ENCODE measurements at regions not wholly inside any gene's neighbourhood (a gene's known extent, or its start where the extent isn't known, plus 50 kb on each side); places are given as distances from the start of the nearest gene placed in this dataset.

DNA sequence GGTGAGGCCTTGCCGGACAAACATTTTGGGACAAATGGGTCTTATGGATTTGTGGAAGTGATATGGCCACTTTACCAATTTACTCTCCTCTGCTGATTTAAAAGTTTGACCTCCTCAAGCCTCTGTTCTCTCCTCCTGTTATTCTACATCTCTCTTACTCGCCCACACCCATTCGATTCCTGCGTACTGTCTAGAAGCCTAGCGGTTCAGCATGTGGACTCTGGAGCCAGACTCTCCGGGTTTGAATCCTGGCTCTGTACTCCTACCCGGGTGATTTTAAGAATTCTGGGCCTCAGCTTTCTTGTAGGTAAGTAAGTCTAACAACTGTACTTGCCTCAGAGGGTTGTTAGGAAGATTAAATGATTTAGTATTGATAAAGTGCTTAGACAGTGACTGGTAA, 168.6 kb upstream of the IFNG-AS1 start:
- FAIRE-seq (no peak), DNase-seq (ENCODE audit: insufficient read length, low spot score) (no peak)
- no peak for TF ChIP-seq POLR2AphosphoS5 (IDR thresholded peaks at IDR 0.05; ENCODE audit: low read depth, low read length)
- no peak for TF ChIP-seq POLR2A (IDR thresholded peaks at IDR 0.05; ENCODE audit: low read depth, low read length)
- no peak for TF ChIP-seq TAF1 (IDR thresholded peaks at IDR 0.05; ENCODE audit: low read depth, low read length)
- TF ChIP-seq PAX5 (IDR thresholded peaks at IDR 0.05; ENCODE audit: insufficient read depth, low read length, severe bottlenecking): no peak
- no peak for TF ChIP-seq SPI1 (IDR thresholded peaks at IDR 0.05; ENCODE audit: low read depth, low read length)
- TF ChIP-seq POU2F2 (IDR thresholded peaks at IDR 0.05; ENCODE audit: low read depth, low read length): no peak

DNA sequence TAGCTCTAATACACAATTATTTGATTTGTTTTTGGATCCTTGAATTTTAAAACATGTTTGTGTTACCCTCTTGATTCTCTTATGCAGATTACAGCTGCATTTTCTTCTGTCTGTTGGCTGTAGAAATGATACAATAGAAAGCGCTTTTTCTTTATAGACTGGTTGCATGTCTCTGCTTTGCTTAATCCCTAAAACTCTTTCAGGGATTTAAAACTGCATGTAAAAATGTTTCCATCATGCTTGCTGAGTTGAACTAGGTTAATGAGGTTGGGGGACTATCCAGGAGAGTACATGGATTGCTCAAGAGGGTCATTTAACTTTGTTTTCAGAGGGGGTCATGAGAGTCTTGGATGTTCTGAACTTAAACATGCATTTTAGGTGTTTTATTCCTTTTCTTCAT, 166.4 kb upstream of the IFNG-AS1 start:
- TF ChIP-seq POU2F2 (IDR thresholded peaks at IDR 0.05; ENCODE audit: low read depth, low read length): no peak
- no peak for TF ChIP-seq PAX5 (IDR thresholded peaks at IDR 0.05; ENCODE audit: insufficient read depth, low read length, severe bottlenecking)
- no peak for TF ChIP-seq POLR2A (IDR thresholded peaks at IDR 0.05; ENCODE audit: low read depth, low read length)
- no peak for TF ChIP-seq POLR2AphosphoS5 (IDR thresholded peaks at IDR 0.05; ENCODE audit: low read depth, low read length)
- TF ChIP-seq SPI1 (IDR thresholded peaks at IDR 0.05; ENCODE audit: low read depth, low read length): no peak
- no peak for TF ChIP-seq TAF1 (IDR thresholded peaks at IDR 0.05; ENCODE audit: low read depth, low read length)
- DNase-seq (ENCODE audit: insufficient read length, low spot score) (no peak), FAIRE-seq (no peak)

DNA sequence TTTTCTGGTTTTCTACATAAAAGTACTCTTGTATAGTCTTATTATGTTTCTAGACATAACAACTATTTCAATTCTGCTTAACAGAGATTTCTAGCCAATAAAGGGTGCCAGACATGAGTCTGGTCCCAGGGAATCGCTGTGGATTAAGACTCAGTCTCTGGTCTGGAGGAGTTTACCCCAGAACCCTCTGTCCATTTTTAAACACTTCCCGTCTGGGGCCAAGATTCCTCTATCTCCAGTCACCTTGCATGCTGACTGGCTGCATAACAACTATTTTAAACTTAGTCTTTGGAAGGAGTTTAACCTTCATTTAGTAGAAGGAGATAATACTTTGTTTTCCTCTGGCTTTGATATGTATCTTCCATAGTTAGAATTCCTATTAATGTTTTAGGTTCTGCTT, 163.1 kb upstream of the IFNG-AS1 start:
- no peak for FAIRE-seq
- TF ChIP-seq POLR2AphosphoS5 (IDR thresholded peaks at IDR 0.05; ENCODE audit: low read depth, low read length) (no peak), SPI1 (IDR thresholded peaks at IDR 0.05; ENCODE audit: low read depth, low read length) (no peak), PAX5 (IDR thresholded peaks at IDR 0.05; ENCODE audit: insufficient read depth, low read length, severe bottlenecking) (no peak), POU2F2 (IDR thresholded peaks at IDR 0.05; ENCODE audit: low read depth, low read length) (no peak), TAF1 (IDR thresholded peaks at IDR 0.05; ENCODE audit: low read depth, low read length) (no peak), POLR2A (IDR thresholded peaks at IDR 0.05; ENCODE audit: low read depth, low read length) (no peak)
- DNase-seq (ENCODE audit: insufficient read length, low spot score): no peak

DNA sequence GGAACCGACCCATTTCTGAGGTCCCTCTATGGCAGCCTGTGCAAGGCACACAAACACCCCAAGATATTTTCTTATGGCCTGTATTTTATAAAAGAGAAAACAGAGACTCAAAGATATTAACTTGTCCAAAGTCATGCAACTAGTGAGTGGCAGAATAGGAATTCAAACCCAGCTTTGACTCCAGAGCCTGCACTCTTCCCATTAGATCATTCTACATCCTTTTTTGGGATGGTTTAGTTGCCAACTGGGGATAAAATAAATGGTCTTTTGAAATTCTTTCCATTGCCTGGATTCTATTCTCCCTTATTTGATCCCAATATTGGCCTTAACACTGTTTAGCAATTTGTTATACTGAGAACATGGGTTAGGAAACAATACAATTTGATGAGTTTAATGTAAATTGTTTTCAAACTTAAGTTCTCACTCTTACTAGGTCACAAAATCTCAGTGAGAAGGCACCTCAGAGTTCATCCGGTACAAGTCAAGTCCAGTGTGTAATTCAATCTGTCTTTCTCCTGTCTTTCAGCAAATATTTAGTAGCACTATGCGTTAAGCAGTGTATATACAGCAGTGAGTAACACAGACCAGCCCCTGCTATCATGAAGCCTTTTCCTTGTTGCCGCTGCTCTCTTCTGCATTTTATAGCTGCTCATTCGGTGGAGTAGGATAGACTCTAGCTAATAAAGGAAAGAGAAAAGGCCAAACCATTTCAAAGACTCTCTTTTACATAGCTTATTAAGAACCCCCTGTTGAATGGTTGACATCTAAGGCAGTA, 162.1 kb upstream of the IFNG-AS1 start:
- no peak for DNase-seq (ENCODE audit: insufficient read length, low spot score)
- no peak for FAIRE-seq
- TF ChIP-seq POLR2AphosphoS5 (IDR thresholded peaks at IDR 0.05; ENCODE audit: low read depth, low read length) (no peak), POU2F2 (IDR thresholded peaks at IDR 0.05; ENCODE audit: low read depth, low read length) (no peak), TAF1 (IDR thresholded peaks at IDR 0.05; ENCODE audit: low read depth, low read length) (no peak), PAX5 (IDR thresholded peaks at IDR 0.05; ENCODE audit: insufficient read depth, low read length, severe bottlenecking) (no peak), POLR2A (IDR thresholded peaks at IDR 0.05; ENCODE audit: low read depth, low read length) (no peak), SPI1 (IDR thresholded peaks at IDR 0.05; ENCODE audit: low read depth, low read length) (no peak)

DNA sequence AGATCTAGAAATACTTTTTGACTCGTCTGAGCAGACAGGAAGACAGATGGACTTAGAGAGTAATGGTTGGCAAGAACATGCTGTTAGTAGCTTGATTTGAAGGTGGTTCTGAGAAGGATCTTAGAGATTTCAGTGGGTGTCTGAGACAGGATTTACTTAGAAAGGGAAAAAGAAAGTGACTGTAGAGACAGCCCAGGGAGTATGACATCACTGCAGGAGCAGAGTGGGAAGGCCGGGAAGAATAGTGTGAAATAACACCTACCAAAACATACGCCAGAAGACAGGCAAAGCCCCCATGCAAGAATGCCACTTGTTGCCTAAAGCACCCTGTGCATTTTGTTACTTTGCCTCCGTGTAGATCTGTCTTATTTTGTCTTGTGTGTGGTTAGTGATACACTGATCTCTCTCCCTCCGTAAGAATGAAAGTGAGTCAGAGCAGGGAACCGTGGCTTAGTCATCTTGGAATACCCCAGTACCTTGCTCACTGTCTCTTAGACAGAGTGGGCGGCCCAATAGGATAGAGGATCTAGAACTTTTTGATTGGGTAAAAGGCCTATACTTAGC, 161.3 kb upstream of the IFNG-AS1 start:
- TF ChIP-seq SPI1 (IDR thresholded peaks at IDR 0.05; ENCODE audit: low read depth, low read length): no peak
- TF ChIP-seq TAF1 (IDR thresholded peaks at IDR 0.05; ENCODE audit: low read depth, low read length): no peak
- TF ChIP-seq POLR2A (IDR thresholded peaks at IDR 0.05; ENCODE audit: low read depth, low read length): no peak
- no peak for TF ChIP-seq POLR2AphosphoS5 (IDR thresholded peaks at IDR 0.05; ENCODE audit: low read depth, low read length)
- no peak for TF ChIP-seq PAX5 (IDR thresholded peaks at IDR 0.05; ENCODE audit: insufficient read depth, low read length, severe bottlenecking)
- TF ChIP-seq POU2F2 (IDR thresholded peaks at IDR 0.05; ENCODE audit: low read depth, low read length): no peak
- FAIRE-seq (no peak), DNase-seq (ENCODE audit: insufficient read length, low spot score) (no peak)

DNA sequence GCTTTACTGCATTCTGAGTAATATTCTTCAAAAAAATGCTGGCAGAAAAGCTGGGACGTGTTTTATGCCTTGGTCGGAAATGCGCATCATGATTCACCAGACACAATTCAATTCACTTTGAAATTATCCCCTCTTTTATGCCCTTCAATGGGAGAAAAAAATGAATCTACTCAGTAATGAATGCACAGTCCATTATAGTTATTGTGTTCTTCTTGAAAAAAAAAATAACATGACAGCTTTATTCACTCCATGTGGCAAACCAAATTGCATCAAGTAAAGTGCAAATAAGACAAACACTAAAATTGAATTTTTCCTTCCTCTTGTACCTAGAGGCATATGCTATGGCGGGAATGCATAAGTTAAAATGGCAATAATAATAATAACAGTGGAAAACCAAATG, 159.4 kb upstream of the IFNG-AS1 start:
- FAIRE-seq: no peak
- TF ChIP-seq PAX5 (IDR thresholded peaks at IDR 0.05; ENCODE audit: insufficient read depth, low read length, severe bottlenecking) (no peak), POU2F2 (IDR thresholded peaks at IDR 0.05; ENCODE audit: low read depth, low read length) (no peak), SPI1 (IDR thresholded peaks at IDR 0.05; ENCODE audit: low read depth, low read length) (no peak), POLR2AphosphoS5 (IDR thresholded peaks at IDR 0.05; ENCODE audit: low read depth, low read length) (no peak), POLR2A (IDR thresholded peaks at IDR 0.05; ENCODE audit: low read depth, low read length) (no peak), TAF1 (IDR thresholded peaks at IDR 0.05; ENCODE audit: low read depth, low read length) (no peak)
- no peak for DNase-seq (ENCODE audit: insufficient read length, low spot score)

DNA sequence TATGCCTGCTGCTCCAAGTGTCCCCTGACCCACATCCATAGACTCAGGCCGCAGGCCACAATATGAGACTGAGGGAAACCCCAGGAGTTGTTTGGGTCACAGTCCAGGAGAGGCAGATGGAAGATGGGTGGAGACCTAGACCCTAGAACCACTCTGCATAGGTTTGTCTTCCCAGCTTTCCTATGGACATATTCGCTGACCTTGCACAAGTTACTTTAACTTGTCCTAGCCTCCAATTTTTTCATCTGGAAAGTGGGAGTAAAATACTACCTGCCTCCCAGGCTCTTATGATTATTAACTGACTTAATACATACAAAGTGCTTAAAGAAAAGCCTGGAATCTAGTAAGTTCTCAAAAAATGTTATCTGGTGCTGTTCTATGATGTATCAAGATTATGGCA, 157.1 kb upstream of the IFNG-AS1 start:
- DNase-seq (ENCODE audit: insufficient read length, low spot score) (no peak), FAIRE-seq (no peak)
- no peak for TF ChIP-seq POLR2A (IDR thresholded peaks at IDR 0.05; ENCODE audit: low read depth, low read length)
- TF ChIP-seq TAF1 (IDR thresholded peaks at IDR 0.05; ENCODE audit: low read depth, low read length): no peak
- no peak for TF ChIP-seq PAX5 (IDR thresholded peaks at IDR 0.05; ENCODE audit: insufficient read depth, low read length, severe bottlenecking)
- TF ChIP-seq SPI1 (IDR thresholded peaks at IDR 0.05; ENCODE audit: low read depth, low read length): no peak
- TF ChIP-seq POU2F2 (IDR thresholded peaks at IDR 0.05; ENCODE audit: low read depth, low read length): no peak
- no peak for TF ChIP-seq POLR2AphosphoS5 (IDR thresholded peaks at IDR 0.05; ENCODE audit: low read depth, low read length)

DNA sequence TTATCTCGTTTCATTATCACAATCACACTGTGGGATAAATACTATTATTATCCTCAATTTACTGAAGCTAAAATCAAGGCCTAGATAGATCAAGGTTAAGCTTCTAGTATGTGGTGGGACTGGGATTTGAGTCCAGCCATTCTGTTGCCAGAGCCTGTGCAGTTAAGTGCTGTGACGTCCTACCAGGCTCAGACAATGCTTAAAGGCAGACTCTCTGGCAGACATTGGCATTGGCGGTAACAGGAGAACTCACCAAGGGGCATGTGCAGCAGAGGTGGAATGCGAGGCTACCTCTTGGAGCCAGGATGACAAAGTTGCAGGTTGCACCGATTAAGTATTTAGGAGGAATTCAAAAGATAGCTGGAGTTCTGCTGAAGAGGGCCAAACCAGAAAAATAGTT, 155.6 kb upstream of the IFNG-AS1 start:
- DNase-seq (ENCODE audit: insufficient read length, low spot score) (no peak), FAIRE-seq (no peak)
- TF ChIP-seq PAX5 (IDR thresholded peaks at IDR 0.05; ENCODE audit: insufficient read depth, low read length, severe bottlenecking) (no peak), POLR2AphosphoS5 (IDR thresholded peaks at IDR 0.05; ENCODE audit: low read depth, low read length) (no peak), SPI1 (IDR thresholded peaks at IDR 0.05; ENCODE audit: low read depth, low read length) (no peak)

DNA sequence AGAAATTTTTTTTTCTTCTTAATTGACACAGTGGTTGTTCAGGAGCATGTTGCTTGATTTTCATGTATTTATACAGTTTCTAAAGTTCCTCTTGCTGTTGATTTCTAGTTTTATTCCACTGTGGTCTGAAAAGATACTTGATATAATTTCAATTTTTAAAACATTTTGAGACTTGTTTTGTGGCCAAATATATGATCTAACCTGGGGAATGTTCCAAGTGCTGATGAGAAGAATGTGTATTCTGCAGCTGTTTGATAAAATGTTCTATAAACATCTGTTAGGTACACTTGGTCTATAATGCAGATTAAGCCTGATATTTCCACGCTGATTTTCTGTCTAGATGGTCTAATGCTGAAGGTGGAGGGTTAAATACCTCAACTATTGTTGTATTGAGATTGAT, 151.4 kb upstream of the IFNG-AS1 start:
- TF ChIP-seq PAX5 (IDR thresholded peaks at IDR 0.05; ENCODE audit: insufficient read depth, low read length, severe bottlenecking): no peak
- TF ChIP-seq POLR2A (IDR thresholded peaks at IDR 0.05; ENCODE audit: low read depth, low read length): no peak
- no peak for TF ChIP-seq SPI1 (IDR thresholded peaks at IDR 0.05; ENCODE audit: low read depth, low read length)
- TF ChIP-seq TAF1 (IDR thresholded peaks at IDR 0.05; ENCODE audit: low read depth, low read length): no peak
- TF ChIP-seq POLR2AphosphoS5 (IDR thresholded peaks at IDR 0.05; ENCODE audit: low read depth, low read length): no peak
- no peak for TF ChIP-seq POU2F2 (IDR thresholded peaks at IDR 0.05; ENCODE audit: low read depth, low read length)
- DNase-seq (ENCODE audit: insufficient read length, low spot score) (no peak), FAIRE-seq (no peak)
